WTC11 (cell line): ENCODE measurements at regions not wholly inside any gene's neighbourhood (a gene's known extent, or its start where the extent isn't known, plus 50 kb on each side); places are given as distances from the start of the nearest gene placed in this dataset.

Experiments
- ATAC-seq: fragments of 200-7000 bp; cut with Tn5 transposase; 2 replicates; pipeline ENCODE4 v1.10.0; 2021; ENCODE audit warnings: mild to moderate bottlenecking, moderate library complexity
- CTCF ChIA-PET: fragments of 300-600 bp; sonication (Branson Sonifier 250); formaldehyde crosslinking; loops from one replicate; lab custom pipeline; 2021; ENCODE audit warnings: antibody characterized with exemption; lab: Charles Lee
- POLR2A ChIA-PET: fragments of 350-600 bp; sonication (Branson Sonifier 250); formaldehyde crosslinking; loops from one replicate; lab custom pipeline; 2021; ENCODE audit warnings: antibody characterized with exemption; lab: Charles Lee
- DNase-seq: peaks from one replicate; pipeline ENCODE4 v3.0.0; 2021; ENCODE audit warnings: low spot score
- H3K27ac Mint-ChIP-seq: 2 replicates; pipeline ENCODE4 v1.8.0; 2021; ENCODE audit warnings: mixed read lengths
- H3K27me3 Mint-ChIP-seq: 2 replicates; pipeline ENCODE4 v1.8.0; 2021; ENCODE audit warnings: low read depth, mild to moderate bottlenecking, moderate library complexity, mixed read lengths
- H3K36me3 Mint-ChIP-seq: 2 replicates; pipeline ENCODE4 v1.8.0; 2021; ENCODE audit warnings: mixed read lengths
- H3K4me1 Mint-ChIP-seq: 2 replicates; pipeline ENCODE4 v1.8.0; 2022; ENCODE audit warnings: mixed read lengths
- H3K4me3 Mint-ChIP-seq: 2 replicates; pipeline ENCODE4 v1.8.0; 2021; ENCODE audit warnings: mild to moderate bottlenecking, moderate library complexity, mixed read lengths
- H3K9me3 Mint-ChIP-seq: 2 replicates; pipeline ENCODE4 v1.8.0; 2021; ENCODE audit warnings: mixed read lengths
- CBFB ChIP-seq: sonication (generic); formaldehyde crosslinking; IDR thresholded peaks from 2 replicates; pipeline ENCODE4 v1.8.1; 2022; ENCODE audit warnings: mild to moderate bottlenecking, low read depth, missing genetic modification reagents
- ESRRA ChIP-seq: sonication (generic); formaldehyde crosslinking; IDR thresholded peaks from 2 replicates; pipeline ENCODE4 v1.8.1; 2022; ENCODE audit warnings: mild to moderate bottlenecking, missing genetic modification reagents, borderline replicate concordance
- FOXJ3 ChIP-seq: sonication (generic); formaldehyde crosslinking; IDR thresholded peaks from 2 replicates; pipeline ENCODE4 v1.9.0; 2021; ENCODE audit warnings: missing genetic modification reagents, mild to moderate bottlenecking, borderline replicate concordance
- GABPB1 ChIP-seq: sonication (generic); formaldehyde crosslinking; IDR thresholded peaks from 2 replicates; pipeline ENCODE4 v1.8.1; 2023; ENCODE audit warnings: mild to moderate bottlenecking, missing genetic modification reagents
- TEAD1 ChIP-seq: sonication (generic); formaldehyde crosslinking; IDR thresholded peaks from 2 replicates; pipeline ENCODE4 v1.8.0; 2022; ENCODE audit warnings: mild to moderate bottlenecking, missing genetic modification reagents
- TEAD4 ChIP-seq: sonication (generic); formaldehyde crosslinking; IDR thresholded peaks from 2 replicates; pipeline ENCODE4 v1.8.0; 2022; ENCODE audit warnings: mild to moderate bottlenecking, missing genetic modification reagents
- ZNF232 ChIP-seq: sonication (generic); formaldehyde crosslinking; IDR thresholded peaks from 2 replicates; pipeline ENCODE4 v1.8.0; 2022; ENCODE audit warnings: mild to moderate bottlenecking, missing genetic modification reagents
- ZNF317 ChIP-seq: sonication (generic); formaldehyde crosslinking; IDR thresholded peaks from 2 replicates; pipeline ENCODE4 v1.8.1; 2023; ENCODE audit warnings: low read depth, mild to moderate bottlenecking, moderate library complexity, missing genetic modification reagents, borderline replicate concordance
- ZNF423 ChIP-seq: fragments of 250-450 bp; sonication (Bioruptor Pico); IDR thresholded peaks from 2 replicates; pipeline ENCODE4 v2.1.2; 2022; ENCODE audit warnings: mild to moderate bottlenecking, moderate library complexity
- TF ChIP-seq, protein P1 (sequence below): sonication (generic); formaldehyde crosslinking; IDR thresholded peaks from 2 replicates; pipeline ENCODE4 v1.8.1; 2023; ENCODE audit warnings: mild to moderate bottlenecking, missing genetic modification reagents
- TF ChIP-seq, protein P2 (sequence below): sonication (generic); formaldehyde crosslinking; IDR thresholded peaks from 2 replicates; pipeline ENCODE4 v1.8.1; 2023; ENCODE audit warnings: mild to moderate bottlenecking, missing genetic modification reagents, moderate library complexity
- TF ChIP-seq, protein P3 (sequence below): sonication (generic); formaldehyde crosslinking; conservative IDR thresholded peaks from 2 replicates; pipeline ENCODE4 v1.8.1; 2022; ENCODE audit warnings: mild to moderate bottlenecking, missing genetic modification reagents
- TF ChIP-seq, protein P4 (sequence below): sonication (generic); formaldehyde crosslinking; IDR thresholded peaks from 2 replicates; pipeline ENCODE4 v1.8.1; 2022; ENCODE audit warnings: mild to moderate bottlenecking, missing genetic modification reagents, moderate library complexity, borderline replicate concordance
- TF ChIP-seq, protein P5 (sequence below): sonication (generic); formaldehyde crosslinking; IDR thresholded peaks from 2 replicates; pipeline ENCODE4 v1.8.0; 2023; ENCODE audit warnings: mild to moderate bottlenecking, missing genetic modification reagents
- TF ChIP-seq, protein P6 (sequence below): sonication (generic); formaldehyde crosslinking; IDR thresholded peaks from 2 replicates; pipeline ENCODE4 v1.8.1; 2022; ENCODE audit warnings: low read depth, mild to moderate bottlenecking, moderate library complexity, missing genetic modification reagents, borderline replicate concordance
- TF ChIP-seq, protein P7 (sequence below): fragments of 250-450 bp; sonication (Bioruptor Pico); IDR thresholded peaks from 2 replicates; pipeline ENCODE4 v1.9.0; 2021; ENCODE audit warnings: mild to moderate bottlenecking
- TF ChIP-seq, protein P8 (sequence below): fragments of 250-450 bp; sonication (Bioruptor Pico); IDR thresholded peaks from 2 replicates; pipeline ENCODE4 v1.9.0; 2021; ENCODE audit warnings: mild to moderate bottlenecking, borderline replicate concordance

DNA sequence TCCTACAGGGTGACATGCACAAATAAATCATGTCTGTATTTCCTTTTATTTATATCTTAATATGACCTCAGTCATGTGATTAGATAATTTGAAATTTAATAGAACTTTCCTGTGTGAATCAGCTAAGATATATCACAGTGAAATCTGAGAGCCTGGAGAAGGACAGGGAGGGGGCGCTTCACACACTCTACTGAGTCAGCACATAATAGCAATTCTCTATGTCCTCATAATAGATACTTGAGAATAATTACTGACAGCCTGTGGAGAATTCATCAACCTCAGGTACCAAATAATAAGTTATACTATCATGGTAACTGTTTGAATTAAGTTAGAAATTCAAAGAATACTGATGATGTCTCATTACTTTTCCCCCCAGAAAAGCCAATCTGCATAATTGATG is 98.0 kb upstream of the SLC10A2 start (continued):
- TF ChIP-seq, protein P1, sequence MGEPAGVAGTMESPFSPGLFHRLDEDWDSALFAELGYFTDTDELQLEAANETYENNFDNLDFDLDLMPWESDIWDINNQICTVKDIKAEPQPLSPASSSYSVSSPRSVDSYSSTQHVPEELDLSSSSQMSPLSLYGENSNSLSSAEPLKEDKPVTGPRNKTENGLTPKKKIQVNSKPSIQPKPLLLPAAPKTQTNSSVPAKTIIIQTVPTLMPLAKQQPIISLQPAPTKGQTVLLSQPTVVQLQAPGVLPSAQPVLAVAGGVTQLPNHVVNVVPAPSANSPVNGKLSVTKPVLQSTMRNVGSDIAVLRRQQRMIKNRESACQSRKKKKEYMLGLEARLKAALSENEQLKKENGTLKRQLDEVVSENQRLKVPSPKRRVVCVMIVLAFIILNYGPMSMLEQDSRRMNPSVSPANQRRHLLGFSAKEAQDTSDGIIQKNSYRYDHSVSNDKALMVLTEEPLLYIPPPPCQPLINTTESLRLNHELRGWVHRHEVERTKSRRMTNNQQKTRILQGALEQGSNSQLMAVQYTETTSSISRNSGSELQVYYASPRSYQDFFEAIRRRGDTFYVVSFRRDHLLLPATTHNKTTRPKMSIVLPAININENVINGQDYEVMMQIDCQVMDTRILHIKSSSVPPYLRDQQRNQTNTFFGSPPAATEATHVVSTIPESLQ, result no peak
- TF ChIP-seq, protein P2, sequence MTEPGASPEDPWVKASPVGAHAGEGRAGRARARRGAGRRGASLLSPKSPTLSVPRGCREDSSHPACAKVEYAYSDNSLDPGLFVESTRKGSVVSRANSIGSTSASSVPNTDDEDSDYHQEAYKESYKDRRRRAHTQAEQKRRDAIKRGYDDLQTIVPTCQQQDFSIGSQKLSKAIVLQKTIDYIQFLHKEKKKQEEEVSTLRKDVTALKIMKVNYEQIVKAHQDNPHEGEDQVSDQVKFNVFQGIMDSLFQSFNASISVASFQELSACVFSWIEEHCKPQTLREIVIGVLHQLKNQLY, result no peak
- no peak for TF ChIP-seq ZNF423
- TF ChIP-seq, protein P3, sequence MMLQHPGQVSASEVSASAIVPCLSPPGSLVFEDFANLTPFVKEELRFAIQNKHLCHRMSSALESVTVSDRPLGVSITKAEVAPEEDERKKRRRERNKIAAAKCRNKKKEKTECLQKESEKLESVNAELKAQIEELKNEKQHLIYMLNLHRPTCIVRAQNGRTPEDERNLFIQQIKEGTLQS (CRISPR knock-in tag), result no peak

DNA sequence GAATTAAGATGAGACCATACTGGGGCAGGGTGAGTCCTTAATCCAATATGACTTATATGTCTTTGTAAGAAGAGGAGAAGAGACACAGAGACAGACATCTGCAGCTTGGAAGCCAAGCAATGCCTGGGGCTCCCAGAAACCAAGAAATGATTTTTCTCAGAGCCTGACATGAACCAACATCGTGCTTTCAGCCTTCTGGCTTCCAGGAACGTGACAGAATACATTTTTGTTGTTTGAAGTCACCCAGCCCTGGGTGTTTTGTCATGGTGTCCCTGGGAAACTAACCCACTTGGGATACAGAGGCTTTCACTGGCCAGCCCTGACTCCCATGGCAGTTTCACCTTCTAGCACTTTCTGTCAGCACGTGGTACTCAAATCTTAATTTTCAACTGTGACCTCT is 95.3 kb upstream of the SLC10A2 start:
- TF ChIP-seq ESRRA (CRISPR knock-in tag) (no peak), ZNF317 (CRISPR knock-in tag) (no peak), TEAD4 (CRISPR knock-in tag) (no peak), TEAD1 (CRISPR knock-in tag) (no peak), FOXJ3 (CRISPR knock-in tag) (no peak), CBFB (CRISPR knock-in tag) (no peak), GABPB1 (CRISPR knock-in tag) (no peak), ZNF232 (CRISPR knock-in tag) (no peak)
- TF ChIP-seq, protein P4, sequence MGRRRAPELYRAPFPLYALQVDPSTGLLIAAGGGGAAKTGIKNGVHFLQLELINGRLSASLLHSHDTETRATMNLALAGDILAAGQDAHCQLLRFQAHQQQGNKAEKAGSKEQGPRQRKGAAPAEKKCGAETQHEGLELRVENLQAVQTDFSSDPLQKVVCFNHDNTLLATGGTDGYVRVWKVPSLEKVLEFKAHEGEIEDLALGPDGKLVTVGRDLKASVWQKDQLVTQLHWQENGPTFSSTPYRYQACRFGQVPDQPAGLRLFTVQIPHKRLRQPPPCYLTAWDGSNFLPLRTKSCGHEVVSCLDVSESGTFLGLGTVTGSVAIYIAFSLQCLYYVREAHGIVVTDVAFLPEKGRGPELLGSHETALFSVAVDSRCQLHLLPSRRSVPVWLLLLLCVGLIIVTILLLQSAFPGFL (CRISPR knock-in tag), result no peak
- TF ChIP-seq, protein P5, sequence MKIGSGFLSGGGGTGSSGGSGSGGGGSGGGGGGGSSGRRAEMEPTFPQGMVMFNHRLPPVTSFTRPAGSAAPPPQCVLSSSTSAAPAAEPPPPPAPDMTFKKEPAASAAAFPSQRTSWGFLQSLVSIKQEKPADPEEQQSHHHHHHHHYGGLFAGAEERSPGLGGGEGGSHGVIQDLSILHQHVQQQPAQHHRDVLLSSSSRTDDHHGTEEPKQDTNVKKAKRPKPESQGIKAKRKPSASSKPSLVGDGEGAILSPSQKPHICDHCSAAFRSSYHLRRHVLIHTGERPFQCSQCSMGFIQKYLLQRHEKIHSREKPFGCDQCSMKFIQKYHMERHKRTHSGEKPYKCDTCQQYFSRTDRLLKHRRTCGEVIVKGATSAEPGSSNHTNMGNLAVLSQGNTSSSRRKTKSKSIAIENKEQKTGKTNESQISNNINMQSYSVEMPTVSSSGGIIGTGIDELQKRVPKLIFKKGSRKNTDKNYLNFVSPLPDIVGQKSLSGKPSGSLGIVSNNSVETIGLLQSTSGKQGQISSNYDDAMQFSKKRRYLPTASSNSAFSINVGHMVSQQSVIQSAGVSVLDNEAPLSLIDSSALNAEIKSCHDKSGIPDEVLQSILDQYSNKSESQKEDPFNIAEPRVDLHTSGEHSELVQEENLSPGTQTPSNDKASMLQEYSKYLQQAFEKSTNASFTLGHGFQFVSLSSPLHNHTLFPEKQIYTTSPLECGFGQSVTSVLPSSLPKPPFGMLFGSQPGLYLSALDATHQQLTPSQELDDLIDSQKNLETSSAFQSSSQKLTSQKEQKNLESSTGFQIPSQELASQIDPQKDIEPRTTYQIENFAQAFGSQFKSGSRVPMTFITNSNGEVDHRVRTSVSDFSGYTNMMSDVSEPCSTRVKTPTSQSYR, result no peak
- TF ChIP-seq, protein P2, result no peak
- ATAC-seq (no peak), DNase-seq (no peak)
- Mint-ChIP-seq H3K4me3 (no peak overlapping the region), H3K27ac (no peak overlapping the region), H3K36me3 (no peaks in the 10 kb centered on the region), H3K27me3 (peaks cover 13% of the 10 kb centered on the region), H3K9me3 (peaks cover 4% of the 10 kb centered on the region; the same call in 1 of the 2 replicates), H3K4me1 (peaks cover 21% of the 10 kb centered on the region)
- ChIA-PET POLR2A (no interaction called here), CTCF (no interaction called here)

DNA sequence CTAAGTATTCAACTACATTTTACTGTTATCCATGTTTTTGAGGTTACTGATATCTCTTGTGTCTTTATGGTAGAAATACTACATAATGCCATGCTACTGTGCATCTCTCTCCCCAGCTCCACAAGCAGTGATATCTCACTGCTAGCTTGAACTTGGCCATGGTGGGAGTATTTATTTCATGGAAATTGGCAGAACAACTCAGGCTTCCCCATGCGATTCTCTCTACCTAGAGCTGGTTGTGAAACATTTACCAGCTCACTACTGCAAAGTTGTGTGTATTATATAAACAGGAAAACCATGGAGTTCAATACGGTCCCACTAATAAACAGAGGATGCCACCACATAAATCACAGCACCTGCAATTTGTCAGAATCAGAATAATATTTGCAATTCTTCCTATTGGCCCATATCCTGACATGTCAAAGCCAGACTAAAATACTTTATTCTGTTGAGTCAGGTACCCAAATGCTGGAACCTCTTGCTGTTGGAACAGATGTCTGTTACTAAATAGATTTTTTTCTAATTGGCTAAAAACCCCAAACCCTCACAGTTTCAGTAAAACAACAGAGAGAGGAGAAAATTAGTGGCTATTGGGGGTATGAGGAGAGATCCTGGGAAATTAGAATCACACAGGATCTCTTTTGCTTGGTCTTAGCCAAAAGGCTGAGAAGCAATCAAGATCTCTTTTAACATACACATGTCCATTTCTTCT is 91.4 kb upstream of the SLC10A2 start:
- H3K27ac Mint-ChIP-seq, result no peak overlapping the region
- no peaks in the 10 kb centered on the region for H3K36me3 Mint-ChIP-seq
- H3K27me3 Mint-ChIP-seq, result peaks cover 13% of the 10 kb centered on the region
- POLR2A ChIA-PET, result no interaction called here
- no peaks in the 10 kb centered on the region for H3K9me3 Mint-ChIP-seq
- TF ChIP-seq, protein P6, sequence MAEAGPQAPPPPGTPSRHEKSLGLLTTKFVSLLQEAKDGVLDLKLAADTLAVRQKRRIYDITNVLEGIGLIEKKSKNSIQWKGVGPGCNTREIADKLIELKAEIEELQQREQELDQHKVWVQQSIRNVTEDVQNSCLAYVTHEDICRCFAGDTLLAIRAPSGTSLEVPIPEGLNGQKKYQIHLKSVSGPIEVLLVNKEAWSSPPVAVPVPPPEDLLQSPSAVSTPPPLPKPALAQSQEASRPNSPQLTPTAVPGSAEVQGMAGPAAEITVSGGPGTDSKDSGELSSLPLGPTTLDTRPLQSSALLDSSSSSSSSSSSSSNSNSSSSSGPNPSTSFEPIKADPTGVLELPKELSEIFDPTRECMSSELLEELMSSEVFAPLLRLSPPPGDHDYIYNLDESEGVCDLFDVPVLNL (CRISPR knock-in tag), result no peak
- TF ChIP-seq, protein P7, sequence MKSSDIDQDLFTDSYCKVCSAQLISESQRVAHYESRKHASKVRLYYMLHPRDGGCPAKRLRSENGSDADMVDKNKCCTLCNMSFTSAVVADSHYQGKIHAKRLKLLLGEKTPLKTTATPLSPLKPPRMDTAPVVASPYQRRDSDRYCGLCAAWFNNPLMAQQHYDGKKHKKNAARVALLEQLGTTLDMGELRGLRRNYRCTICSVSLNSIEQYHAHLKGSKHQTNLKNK (CRISPR knock-in tag), result no peak
- TF ChIP-seq, protein P8, sequence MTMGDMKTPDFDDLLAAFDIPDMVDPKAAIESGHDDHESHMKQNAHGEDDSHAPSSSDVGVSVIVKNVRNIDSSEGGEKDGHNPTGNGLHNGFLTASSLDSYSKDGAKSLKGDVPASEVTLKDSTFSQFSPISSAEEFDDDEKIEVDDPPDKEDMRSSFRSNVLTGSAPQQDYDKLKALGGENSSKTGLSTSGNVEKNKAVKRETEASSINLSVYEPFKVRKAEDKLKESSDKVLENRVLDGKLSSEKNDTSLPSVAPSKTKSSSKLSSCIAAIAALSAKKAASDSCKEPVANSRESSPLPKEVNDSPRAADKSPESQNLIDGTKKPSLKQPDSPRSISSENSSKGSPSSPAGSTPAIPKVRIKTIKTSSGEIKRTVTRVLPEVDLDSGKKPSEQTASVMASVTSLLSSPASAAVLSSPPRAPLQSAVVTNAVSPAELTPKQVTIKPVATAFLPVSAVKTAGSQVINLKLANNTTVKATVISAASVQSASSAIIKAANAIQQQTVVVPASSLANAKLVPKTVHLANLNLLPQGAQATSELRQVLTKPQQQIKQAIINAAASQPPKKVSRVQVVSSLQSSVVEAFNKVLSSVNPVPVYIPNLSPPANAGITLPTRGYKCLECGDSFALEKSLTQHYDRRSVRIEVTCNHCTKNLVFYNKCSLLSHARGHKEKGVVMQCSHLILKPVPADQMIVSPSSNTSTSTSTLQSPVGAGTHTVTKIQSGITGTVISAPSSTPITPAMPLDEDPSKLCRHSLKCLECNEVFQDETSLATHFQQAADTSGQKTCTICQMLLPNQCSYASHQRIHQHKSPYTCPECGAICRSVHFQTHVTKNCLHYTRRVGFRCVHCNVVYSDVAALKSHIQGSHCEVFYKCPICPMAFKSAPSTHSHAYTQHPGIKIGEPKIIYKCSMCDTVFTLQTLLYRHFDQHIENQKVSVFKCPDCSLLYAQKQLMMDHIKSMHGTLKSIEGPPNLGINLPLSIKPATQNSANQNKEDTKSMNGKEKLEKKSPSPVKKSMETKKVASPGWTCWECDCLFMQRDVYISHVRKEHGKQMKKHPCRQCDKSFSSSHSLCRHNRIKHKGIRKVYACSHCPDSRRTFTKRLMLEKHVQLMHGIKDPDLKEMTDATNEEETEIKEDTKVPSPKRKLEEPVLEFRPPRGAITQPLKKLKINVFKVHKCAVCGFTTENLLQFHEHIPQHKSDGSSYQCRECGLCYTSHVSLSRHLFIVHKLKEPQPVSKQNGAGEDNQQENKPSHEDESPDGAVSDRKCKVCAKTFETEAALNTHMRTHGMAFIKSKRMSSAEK (CRISPR knock-in tag), result no peak
- DNase-seq (no peak), ATAC-seq (no peak)
- CTCF ChIA-PET, result no interaction called here
- no peak overlapping the region for H3K4me3 Mint-ChIP-seq
- H3K4me1 Mint-ChIP-seq, result peaks cover 8% of the 10 kb centered on the region
